DMS114 treated with DMSO at 0.1 percent for 48 hours (cell line): ENCODE measurements at regions not wholly inside any gene's neighbourhood (a gene's known extent, or its start where the extent isn't known, plus 50 kb on each side); places are given as distances from the start of the nearest gene placed in this dataset.
"Not testable (repeated sequence)": the region's sequence is repeated elsewhere in the genome, so short reads cannot be mapped to it uniquely, and the experiment has no call there.

Experiments
- DNase-seq: peaks from one replicate; lab custom pipeline; 2025; ENCODE audit not compliant: unreplicated experiment; lab: John Stamatoyannopoulos, UW

DNA sequence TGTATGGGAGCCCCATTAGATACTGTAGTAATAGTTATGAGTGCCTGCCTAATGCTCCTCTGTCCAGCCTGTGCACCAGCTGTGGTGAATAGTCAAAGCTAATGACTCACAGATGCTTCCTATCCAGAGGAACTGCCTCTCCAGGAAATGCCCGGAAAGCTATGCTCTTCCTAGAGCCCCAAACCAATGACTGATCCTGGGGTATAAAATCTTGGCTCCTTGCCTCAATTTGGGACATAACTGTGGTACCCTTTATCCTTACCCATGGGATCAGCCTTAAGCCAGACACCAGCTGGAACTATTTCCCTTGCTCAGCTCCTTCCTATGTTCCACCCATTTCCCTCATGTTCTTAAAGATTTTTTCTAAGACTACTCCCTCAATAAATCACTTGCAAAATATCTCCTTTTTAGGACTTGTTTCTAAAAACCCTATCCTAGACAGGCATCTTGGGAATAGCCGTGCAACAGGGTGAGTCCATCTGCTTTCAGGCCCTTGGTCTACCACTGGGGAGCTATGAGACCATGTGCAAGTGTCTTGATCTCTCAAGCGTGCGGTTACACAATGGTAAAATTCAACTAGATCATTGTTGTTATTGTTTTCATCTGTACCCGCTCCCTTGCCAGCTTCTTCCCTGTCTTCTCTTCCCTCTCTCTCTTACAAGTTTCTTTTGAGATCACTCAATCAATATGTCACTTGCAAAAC lies 283.7 kb downstream of the BTBD3 start:
- no peak for DNase-seq

DNA sequence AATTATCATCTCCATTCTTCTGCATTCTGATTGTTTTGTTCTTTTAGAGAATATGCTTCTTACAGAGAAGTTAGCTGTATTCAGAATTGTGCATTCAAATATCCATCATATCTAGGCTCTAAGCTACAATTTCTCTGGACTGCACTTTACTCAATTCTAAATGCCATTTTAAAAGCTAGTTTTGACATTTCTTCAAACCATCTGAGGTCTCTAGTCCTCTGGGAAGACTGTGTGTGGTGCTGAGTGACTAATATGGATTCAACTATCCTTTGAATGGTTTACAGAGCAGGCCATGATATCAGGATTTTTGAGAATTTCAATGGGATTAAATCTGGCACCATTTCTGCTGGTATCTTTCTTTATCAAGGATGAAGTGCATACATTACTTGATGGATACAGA lies 285.7 kb downstream of the BTBD3 start:
- DNase-seq = no peak

DNA sequence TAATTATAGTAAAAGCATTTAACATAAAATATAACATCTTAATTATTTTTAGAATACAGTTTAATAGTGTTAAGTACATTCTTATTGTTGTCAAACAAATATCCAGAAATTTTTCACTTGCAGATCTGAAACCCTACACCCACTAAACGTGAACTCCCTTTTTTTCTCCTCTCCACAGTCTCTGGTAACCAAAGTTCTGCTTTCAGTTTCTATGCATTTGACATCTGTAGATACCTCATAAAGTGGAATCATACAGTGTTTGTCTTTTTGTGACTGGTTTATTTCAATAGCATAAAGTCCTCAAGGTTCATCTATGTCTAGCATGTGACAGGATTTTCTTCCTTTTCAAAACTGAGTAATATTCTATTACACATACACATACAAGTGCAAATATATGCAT lies 286.3 kb downstream of the BTBD3 start:
- no peak for DNase-seq

DNA sequence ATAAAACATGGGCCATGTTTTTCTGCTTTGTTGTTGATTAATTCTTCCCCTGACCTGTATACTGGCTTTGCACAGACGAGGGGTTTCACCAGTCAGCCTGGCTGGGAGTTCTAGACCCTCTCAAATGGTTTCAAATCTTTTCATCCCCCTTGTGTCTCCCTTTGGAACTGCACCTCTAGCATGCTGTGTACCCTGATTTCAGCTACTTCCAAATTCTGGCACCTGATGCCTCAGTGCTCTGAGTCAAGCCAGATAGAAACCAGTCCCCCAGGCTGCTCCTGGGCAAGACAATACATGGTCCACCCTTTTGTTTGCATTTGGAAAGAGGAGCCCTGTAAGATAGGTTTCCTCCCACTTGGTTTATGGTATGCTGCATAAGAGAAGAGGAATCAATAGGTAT lies 290.2 kb downstream of the BTBD3 start:
- no peak for DNase-seq

DNA sequence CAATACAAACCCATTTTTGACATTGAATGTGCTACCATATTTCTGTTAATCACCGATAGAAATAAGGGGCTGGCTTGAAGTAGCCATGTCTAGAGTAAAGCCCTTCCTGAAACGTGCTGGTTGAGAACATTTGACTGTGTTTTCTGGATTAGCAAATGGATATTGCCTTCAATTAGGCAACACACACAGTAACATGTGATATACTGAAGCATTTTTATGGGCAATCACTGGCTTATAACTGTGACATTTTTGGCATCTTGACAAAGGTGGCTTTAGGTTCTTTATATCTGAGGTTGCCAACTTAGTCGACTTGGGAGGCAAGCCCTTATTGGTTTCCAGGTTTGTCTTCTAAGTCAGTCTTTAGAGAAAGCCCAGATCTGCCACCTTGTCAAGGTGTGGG lies 292.9 kb downstream of the BTBD3 start:
- no peak for DNase-seq

DNA sequence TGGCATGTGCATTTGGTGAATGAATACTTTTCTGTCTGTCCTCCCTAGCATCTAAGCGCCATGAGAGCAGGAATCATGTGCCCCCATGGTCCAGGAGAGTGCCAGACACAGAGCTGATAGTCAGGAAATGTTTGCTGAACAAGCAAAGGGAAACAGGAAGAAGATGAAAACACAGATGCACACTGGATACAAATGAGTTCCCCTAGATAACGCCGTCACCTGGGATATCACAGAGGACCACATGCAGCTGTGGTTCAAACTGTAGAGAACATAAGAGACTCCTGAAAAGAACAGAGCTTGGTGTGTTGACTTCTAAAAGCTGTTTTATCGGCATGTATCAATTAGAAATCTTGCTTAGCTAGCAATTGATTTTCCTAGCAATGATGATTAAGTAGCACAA lies 293.7 kb downstream of the BTBD3 start:
- no peak for DNase-seq

DNA sequence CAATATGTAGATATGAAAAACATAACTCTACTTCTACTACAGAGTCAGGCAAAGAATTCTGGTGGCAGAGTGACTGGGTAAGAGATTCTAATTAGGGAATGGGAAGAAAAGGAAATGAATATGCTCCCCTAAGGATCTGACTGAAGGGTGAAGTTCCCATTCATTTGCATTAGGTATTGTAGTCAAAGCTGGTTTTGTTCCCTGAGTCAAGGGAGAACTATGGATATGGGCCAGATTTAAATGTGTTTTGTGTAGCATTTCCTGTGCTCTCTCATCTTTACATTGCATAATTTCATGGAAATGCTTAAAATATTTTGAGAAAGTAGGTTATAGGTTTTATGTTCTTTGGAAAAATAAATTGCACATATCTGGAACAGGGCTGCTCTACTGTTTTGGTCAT lies 299.7 kb downstream of the BTBD3 start:
- DNase-seq = no peak

DNA sequence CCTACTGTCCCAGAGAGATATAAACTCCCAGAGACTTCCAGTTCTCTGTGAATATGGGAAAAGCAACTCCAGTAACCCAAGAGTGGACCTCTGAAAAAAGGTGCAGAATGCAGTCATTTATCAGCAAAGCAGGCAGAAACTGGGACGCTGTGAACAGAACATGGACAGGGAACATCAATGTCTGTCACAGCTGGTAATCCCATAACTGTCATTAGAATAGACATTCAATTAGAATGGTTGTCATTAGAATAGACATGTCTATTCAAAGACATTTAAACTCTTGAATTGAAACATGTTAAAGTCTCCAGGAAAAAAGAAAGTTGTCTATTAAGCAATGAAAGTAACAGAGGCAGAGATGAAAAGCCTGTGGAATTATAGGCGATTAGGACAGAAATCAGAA lies 302.1 kb downstream of the BTBD3 start:
- DNase-seq = no peak

DNA sequence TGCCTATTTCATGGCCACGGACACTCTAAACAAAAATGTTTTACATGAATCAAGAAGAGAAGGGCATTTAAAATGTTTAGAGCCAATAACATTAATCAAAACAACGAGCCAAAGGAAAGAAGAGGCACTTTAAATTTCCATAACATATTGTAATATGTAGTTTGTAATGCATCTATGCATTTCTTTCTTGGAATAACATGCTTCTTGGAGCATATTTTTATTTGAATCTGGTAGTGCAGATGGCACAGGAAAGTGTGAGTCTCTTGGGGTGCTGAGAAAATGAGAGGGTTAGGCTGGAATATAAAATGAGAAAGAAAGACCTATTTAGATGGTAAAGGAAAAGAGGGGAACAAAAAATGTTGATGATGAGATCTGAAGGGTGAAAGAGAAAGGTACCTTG lies 305.4 kb downstream of the BTBD3 start:
- no peak for DNase-seq

DNA sequence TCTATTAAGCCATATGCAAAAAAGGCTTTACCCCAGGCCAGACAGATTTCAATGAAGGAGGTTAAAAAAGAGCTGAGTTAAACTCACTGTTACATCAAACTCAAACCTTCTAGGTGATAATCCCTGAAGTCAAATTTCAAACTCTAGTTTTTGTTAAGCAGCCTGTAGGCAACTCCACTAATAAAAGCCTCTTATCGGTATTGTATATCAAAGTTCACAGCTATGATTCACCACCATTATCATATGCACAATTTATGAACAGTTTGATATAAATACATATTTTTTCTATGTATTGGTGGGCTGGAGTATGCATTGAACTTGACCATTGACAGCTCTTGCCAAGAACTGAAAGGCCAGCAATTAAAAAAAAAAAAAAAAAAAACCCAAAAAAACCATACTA lies 308.2 kb downstream of the BTBD3 start:
- no peak for DNase-seq

DNA sequence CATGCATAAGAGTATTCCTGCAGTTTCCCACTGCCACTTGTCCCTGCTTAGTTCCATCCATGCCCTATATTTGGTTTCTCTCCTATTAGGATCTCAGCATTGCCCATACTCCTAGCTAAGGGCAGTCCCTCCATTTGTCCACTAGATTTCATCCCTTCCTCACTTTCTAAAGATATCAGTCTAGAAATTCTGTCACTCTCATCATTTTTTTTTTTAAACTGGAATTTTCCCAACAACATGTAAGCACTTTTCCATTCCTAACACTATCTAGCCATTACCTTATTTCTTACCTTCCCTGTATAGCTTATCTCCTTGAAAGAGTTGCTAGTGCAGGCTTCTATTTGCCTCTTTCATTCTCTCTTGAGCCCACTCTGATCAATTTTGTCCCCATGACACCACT lies 312.2 kb downstream of the BTBD3 start:
- DNase-seq = no peak

DNA sequence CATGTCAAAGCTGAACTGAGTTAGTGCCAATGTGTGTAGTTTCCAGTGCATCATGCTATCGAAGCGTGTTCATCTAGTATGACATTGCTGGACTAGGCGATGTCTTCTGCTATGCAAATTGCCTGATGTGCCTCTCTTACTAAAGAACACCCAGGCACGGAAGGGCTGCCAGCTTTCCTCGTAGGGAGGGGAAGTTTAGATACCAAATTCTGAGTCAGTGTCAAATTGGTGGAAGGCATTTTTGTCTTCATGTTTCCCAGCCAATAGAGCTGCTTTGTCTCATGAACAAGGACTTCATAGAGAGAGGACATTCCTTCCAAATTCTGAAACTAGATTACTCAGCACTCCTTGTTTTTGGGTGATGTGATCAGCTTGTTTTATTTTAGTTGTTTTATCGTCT lies 320.1 kb downstream of the BTBD3 start:
- DNase-seq = no peak

DNA sequence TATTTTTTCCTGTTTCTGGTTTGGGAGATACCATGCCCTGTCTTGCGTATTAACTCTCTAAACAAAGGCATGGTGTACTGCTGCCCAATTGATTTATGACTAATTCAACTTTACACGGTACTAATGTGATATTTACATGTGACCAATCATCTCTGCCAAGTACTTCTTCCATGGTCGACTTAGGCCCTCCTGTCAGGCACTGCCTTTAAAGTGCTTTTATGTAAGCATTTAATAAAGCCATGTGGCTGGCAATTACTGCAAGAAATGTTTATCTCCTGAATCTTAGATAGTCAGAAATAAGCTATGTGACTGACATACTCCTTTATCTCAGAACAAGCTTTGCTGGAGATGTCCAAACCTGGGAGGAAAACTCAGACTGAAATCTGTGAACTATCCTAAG lies 323.4 kb downstream of the BTBD3 start:
- DNase-seq = no peak

DNA sequence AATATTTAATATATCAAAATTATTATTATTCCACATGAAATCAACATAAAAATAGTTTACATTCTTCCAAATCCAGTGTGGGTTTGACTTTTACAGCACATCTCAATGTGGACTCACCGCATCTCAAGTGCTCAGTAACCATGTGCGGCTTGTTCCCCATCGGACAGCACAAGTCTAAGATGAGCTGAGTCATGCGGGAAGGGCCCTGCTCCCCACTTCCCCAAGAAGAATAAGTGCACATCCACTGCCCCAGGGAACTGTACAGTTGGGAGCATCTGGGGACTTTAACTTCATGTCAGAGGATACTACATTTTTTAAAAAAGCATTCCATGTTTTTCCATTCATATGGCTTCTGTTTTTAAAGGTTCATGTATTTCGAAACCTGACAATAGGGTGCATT lies 325.6 kb downstream of the BTBD3 start:
- no peak for DNase-seq

DNA sequence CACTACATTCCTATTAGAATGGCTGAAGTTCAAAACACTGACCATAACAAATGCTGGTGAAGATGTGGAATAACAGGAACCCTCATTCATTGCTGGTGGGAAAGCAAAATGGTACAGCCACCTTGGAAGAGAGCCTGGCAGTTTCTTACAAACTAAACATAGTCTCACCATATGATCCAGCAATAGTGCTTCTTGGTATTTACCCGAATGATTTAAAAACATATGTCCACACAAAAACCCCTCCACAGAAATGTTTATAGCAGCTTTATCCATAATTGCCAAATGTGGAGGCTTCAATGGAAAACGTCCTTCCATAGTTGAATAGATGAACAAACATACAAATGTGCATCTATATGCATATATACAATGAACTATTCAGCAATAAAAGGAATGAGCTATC lies 330.8 kb downstream of the BTBD3 start:
- DNase-seq = no peak

DNA sequence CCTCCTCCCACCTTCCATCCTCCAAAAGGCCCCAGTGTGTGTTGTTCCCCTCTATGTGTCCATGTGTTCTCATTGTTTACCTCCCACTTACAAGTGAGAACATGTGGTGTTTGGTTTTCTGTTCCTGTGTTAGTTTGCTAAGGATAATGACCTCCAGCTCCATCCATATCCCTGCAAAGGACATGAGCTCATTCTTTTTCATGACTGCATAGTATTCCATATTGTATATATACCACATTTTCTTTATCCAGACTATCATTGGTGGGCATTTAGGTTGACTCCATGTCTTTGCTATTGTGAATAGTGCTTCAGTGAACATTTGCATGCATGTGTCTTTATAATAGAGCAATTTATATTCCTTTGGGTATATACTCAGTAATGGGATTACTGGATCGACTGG lies 333.0 kb downstream of the BTBD3 start:
- not testable (repeated sequence) for DNase-seq

DNA sequence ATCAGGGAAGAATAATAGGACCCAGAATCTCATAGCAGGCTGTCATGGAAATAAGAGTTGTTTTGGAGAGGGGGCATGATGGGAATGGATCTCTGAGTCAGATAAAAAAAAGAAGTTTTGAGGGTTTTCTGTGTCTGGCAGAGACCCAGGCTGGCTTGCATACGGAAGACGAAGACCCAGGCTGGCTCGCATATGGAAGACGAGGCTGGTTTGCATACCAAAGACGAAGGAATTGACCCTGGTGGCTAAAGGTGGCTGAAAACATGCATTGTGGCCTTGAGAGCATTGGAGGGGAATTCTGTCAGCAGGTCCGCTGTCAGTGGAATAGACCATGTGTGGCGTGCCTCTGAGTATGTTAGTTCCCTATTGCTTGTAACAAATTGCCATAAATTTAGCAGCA lies 335.1 kb downstream of the BTBD3 start:
- DNase-seq = no peak

DNA sequence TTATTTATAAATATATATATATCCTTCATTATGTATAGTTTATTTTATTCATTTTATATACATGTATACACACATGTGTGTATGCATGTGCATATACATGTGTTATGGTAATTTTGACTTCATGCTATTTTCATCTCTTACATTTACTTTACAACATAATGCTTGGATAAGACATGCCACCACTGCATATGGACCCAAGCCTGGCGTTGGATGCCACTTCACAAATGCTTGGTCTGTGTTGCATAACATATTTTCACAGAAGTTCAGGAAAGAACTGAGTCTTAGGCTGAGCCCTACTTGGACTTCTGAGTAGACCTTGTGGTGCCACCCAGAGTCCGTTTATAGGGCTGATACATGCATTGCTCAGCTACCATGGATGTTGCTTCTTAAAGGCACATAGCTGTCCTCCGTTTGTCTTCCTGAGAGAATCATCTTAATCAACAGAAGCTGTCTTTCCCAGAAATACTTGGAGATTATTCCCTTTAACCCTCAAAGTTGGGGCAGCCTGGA lies 337.8 kb downstream of the BTBD3 start:
- DNase-seq = no peak

DNA sequence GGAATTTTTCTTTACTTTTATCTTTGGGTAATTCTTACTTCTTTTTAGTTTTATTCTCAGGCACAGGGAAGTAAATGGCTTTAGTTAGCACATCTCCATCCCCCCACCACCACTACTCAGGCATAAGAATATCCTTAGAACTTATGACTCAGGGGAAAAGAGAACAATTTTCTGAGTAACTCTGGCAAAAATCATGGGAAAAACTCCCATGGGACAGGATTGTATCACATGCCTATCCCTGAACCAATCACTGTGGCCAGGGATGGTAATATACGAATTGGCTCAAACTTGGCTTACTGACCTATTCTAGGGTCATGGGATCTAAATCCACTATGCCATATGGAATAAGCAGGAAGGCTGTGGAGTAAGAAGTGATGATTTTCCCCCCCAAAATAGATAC lies 339.1 kb downstream of the BTBD3 start:
- DNase-seq = no peak

DNA sequence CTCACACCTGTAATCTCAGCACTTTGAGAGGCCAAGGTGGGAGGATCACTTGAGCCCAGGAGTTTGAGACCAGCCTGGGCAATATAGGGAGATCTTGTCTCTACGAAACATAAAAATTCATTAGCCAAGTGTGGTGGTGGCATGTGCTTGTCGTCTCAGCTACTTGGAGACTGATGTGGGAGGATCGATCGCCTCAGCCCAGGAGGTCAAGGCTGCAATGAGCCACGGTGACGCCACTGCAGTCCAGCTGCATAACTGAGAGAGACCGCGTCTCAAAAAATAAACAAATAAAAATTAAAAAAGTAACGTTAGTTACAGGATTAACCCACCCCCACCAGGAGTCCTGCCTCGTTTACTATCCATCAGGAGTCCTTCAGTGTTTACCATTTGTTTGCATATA lies 345.1 kb downstream of the BTBD3 start:
- no peak for DNase-seq

DNA sequence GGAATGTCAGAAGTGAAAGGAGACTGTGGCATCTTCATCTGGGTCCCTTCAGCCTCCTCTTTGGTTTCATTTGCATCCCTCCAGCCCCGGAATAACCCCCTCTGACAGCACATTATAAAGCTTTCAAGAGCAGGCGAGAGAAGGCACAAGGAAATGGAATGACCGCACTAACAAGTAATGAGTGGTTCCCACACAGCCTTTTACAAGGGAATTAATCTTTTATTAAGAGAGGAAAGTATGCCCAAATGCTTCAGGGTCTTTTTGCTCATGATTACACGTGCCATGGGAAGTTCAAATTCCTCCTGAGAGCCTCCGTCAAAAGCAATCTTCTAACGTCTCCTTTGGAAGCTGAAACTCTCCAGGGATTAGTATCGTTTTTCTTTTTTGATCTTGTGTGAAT lies 347.0 kb downstream of the BTBD3 start:
- no peak for DNase-seq

DNA sequence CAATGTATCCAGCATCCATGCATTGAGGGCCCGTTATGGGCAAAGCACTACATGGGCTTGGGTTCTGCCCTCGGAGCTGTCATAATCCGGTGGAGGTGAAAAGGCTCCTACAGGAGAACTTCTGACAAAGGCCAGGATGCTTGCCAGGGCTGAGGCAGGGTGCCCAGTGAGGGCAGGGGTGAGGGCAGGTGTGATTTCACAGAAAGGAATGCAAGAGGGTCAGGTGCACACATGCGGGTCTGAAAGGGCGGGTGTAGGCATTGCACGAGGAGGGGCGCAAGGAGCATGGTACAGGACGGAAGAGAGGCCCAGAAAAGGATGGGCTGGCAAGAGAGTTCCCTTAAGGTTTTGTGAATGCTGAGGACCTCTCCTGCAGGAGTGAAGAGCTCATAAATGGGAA lies 348.0 kb downstream of the BTBD3 start:
- no peak for DNase-seq

DNA sequence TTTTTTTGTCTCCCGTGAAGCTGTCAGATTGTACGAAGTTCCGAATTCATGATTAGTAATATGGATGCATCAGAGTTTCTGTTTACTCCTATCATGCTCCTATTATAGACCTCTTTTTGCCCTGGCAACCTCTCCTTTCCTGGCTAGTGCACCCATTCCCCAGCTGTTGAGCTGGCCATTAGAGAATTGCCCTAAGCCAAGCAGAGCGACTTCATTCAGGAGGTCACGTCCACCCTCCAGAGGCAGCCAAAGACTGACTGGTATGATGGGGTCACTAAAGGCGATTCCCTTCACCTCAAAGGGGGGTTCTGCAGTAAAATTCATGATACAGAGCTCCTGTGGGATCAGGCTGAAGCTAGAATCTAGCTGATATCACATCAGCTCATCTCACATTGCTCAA lies 351.9 kb downstream of the BTBD3 start:
- no peak for DNase-seq
